Daoy (cell line): ENCODE measurements at regions not wholly inside any gene's neighbourhood (a gene's known extent, or its start where the extent isn't known, plus 50 kb on each side); places are given as distances from the start of the nearest gene placed in this dataset.
A peak's percentile ranks its signal among the peaks of the same experiment; 100 is the strongest.

Source experiments
- DNase-seq: peaks from one replicate; pipeline ENCODE4 v3.0.0-alpha.2; 2015; ENCODE audit warnings: low read depth

DNA sequence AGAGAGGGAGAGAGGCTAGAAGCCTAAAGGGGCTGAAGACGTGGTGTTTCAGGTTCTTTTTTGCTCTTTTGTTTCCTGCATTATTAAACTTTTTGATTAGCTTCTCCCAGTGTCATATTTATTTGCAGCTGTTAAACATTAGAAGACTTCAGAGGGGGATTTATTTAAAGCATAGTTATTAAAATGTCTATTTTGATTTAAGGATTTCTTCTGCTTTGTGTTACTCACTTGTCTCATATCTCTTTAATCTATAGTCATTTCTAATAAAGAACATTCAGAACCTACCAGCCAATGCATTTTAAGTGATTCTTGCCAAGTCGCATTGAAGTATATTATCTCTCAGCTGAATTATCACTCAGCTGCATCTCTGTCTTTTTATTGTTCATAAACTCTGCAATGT is 152.0 kb upstream of the DYRK2 start:
- DNase-seq, result no peak

DNA sequence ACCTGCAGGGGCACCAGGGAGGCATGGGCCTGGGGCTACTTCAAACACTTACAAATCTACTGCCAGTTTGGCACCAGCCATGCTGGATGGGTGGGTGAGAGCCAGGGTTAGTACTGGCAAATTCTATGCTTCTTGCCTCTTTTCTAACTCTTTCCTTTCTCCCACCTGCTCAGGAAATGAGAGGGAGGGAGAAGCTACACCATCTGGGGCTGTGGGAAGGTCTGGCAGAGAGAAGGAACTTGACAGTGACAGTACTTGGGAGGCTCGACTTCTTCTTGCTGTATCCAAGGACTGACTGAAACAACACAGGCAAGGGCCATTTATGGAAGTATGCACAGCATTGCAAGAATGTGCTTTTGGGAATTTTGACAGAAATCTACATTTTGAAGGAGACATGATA is 149.6 kb upstream of the DYRK2 start:
- DNase-seq, result no peak

DNA sequence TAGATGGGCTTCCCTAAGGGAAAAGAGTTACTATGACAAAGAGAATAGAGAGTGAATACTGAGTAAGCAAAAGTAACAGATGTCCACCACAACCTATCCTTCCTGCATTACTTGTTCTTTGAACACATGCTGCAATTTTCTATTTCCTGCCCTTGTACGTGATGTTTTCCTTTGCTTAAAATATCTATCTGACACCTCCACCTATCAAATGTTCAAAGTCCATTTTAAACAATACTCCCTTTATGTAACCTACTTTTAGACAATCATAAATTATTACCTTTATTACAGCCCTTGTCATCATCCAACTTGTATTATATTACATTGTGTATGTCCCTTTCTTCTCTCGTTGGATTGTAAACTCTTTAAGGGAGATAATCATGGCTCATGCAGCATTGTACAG is 147.2 kb upstream of the DYRK2 start:
- DNase-seq, result no peak

DNA sequence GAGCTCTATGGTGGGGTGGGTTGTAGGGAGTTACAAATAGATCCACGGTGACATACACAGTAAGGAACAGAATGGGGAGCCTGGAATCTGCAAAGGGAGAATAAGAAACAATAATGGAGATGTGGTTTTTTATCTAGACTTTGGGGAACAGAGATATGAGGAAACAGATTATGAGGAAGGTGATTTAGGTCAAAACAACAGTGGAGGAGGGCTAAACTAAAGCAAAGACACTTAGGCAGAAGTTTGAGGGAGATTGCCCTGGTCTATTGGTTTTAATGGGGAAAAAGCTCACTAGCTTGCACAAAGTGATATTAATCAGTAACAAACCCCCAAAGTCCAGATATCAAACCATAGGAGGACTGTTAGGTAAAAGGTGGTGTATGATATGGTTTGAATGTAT is 144.5 kb upstream of the DYRK2 start:
- no peak for DNase-seq

DNA sequence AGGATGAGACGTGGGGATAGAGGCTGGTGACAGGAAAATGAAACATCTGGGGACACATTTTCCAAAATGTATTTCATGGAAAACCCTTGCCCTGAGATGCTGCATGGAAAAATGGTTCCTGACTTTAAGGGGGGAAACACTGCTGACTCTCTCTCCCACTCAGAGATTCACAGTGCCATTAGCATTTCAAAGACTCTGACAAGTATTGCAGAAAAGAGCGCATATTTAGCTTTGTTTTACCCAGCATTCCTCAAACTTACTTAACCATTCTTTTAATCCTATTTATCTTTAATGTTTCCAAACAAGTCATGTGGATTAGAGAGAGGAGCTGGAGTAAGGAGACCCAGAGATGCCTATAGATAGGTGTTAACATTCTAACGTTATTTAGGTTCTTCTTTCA is 141.8 kb upstream of the DYRK2 start:
- no peak for DNase-seq

DNA sequence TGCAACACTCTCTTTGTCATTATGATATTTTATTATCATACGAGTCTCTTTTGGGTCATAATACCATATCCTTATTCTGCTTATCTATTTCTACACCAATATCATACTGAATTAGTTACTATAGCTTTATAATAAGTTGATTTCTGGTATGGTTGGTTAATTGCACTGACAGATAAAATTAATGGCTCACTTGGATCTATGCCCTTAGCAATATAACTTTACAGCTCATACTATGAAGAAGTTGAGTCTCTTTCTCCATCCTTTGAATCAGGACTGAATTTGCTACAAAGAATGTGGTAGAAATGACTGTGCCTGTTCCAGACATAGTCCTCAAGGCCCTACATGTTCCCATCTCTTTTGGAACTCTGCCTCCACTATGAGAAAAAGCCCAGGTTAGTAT is 139.7 kb upstream of the DYRK2 start:
- no peak for DNase-seq

DNA sequence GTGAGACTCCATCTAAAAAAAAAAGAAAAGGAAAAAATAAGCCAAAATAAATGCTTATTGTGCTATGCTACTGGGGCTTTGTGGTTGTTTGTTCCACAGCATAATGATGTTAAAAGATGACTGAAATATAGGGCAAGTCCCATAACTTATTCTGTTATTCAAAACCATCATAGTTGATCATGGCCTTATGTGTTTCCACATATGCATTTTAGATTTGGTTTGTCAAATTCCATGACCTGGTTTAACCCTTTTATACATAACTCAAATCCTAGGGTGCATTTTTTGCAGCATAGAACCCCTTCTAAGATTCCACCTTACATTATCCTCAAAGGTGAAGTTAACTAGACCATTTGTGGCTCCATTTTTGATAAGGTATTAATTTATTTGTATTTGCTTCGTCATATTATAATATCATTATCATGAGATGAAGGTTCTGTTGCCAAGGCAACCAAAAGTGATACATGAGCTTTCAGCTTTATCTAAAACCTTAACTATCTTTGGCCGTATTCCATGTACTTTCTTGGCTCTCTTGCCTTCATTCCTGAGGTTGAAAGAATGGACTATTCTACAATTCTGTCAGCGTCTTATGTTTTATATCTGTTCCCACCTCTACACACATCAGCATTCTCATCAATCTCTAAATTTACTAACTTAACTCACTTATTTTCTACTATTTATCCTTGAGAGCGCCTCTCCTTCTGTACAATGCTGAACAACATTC is 138.7 kb upstream of the DYRK2 start:
- DNase-seq, result no peak

DNA sequence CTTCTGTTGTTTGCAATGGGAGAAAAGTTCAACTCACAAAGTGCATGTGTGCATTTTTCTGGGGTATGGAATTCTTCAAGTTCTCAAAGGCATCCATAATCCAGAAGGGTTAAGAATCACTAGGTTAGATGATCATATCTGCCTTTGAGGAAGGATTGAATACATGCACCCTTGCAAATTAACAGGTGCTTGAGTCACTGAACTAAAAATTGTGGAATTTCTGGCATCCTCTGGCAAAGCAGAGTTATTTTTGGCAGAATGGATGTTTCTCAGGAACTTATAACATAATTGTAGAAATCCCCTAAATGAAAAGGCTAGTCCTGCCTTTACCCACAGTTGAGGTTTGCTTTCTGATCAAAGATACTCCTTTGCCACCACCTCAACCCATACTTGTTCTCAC is 136.5 kb upstream of the DYRK2 start:
- no peak for DNase-seq

DNA sequence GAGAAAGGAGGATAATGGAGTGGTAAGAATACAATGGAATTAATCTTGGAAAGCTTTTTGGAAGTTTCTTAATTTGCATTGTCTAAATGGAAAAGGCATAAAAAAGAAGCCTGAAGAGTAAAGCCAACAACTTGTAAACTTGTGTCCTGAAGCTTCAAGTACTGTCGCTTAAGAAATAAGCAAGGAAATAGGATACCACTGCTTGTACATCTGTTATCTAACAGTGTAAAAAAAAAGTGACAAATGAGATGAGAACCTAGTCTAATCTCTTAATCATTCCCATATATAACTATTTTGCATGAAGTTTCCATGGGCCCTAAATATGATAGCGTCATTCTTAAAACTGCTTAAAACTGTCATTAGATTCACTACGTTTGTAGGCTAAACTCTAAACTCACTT is 134.0 kb upstream of the DYRK2 start:
- no peak for DNase-seq

DNA sequence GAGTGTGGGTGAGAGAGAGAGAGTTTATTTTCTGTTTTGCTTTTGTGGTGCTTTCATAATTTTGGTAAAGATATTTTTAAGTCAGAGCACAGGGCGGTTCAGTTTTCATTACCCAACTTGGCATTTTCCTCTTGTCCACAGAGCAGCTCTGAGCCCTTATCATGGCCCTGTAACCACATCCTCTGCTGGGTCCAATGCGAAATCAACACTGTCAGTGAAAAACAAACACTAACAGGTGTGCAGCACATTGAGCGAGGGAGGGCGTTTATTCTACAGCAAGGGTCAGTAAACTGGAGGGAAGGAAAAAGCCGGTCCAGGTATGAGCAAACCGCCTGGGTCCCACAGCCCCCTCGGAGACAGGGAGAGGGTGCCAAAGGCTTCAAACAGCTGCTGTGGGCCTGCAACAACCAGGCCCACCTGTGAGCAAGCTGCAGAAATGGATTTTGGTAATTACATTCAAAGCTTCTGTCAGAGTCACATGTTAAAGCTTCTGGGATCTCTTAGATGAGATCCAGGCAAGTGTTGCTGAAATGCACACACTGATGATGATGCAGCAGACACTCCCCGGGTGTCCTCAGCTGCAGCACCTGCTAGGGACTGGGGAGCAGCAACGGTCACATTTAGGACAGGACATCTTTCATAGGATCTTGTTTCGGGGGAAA is 132.7 kb upstream of the DYRK2 start:
- DNase-seq, result peak; percentile 64

DNA sequence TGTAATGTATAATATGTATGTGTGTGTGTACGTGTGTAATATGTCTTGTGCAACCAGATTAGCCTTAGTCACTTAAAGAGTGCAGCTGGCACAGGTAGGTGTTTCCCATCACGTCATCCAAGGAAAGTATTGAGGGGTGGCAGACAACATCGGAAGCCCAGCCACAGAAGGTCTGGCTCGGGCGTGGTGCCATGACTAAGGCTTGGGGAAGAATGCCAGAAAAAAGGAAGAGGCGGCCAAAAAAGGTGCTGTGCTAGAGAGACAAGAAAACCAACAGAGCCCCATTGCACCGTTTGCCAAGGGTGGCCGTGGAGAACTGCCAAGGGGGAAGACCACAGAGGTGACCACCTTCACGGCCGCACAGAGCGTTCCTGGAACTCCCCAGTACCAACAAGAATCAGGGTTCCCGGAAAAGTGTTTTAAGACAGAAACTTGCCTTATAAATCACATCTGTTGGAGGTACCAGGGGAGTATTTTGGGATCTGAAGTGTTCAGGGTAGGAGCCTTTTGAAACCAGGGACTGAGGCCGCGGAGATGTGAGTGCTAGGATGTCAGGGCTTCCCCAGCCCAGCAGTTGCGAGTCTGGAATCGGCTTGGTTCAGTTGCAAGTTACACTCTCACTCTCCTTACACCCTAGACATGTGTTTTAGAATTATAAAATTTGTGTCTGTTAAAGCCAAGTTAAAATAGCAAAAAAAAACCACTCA is 131.2 kb upstream of the DYRK2 start:
- peak; percentile 87 for DNase-seq

DNA sequence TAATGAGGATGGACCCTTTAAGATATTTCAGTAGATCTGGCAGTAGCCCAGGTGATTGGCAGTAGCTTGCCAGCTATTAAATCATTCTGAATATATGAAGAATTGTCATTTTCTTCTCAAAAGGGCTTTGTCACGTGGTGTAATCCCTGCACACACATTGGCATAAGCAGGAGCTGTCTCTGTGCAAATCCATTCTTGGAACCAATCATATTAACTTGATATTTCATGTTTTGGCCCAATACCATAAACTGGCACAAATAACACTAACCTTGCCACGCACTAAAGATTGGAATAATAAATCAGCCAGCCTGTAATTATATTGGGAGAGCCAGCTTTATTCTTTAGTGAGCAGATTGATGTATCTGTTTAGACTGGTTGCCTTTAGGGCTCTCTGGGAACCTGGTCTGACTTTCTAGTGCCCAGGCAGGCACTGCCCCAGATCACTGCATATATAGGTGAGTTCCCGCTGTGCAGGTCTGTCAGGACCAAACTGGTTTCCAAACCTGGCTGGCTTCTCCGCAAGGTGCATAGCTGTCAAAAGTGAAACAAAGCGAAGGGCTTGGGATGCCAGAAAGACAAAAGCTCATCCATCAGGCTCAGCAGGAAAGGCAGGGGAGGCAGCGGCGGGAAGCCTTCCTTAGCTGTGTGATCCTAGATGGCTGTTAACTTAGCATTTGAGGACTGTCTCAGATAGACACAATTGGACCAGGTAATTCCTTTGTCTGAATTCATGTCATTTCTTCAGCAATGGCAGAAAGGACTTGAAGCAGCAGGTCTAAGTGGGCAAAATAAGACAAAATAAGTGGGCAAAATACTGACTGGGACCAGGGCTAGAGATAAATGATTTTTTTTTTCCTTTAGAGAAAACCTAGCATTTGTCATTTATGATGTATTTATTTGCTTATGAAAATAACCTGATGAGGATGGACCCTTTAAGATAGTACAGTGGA is 128.8 kb upstream of the DYRK2 start:
- DNase-seq, result no peak

DNA sequence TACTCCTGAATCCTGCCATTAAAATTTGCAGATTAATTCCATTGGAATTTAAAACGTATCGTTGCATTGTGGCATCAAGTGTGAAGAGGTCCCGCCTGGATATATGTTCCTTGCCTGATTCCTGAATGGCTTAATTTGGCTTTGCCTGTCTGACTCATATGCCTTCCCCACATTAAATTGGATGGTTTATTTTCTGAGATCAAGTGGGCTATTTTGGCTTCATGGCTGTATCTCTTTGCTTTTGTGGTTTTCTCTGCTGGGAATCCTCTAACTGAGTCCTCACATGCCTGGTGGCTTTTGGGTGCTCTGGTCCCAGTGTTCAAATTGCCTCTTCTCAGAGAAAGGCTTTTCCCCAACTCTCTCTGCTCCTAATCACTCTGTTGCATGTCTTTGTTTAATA is 127.9 kb upstream of the DYRK2 start:
- peak; percentile 60 for DNase-seq

DNA sequence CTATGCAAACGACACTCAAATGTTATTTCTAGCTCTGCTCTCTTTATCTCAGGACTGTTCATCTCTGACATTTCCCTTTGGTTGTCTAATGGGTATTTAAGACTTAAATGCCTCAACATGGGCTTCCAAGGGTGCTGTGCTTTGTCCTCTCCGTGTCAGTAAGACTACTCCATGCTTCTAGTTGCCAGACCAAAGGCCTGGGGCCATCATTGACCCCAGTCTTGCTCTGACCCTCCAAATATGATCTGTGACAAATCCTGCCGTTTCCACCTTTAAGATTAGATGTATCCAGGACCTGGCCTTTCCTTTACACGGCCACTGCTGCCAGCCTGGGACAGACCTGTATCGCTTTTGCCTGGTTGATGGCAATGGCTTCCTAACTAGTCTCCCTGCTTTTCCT is 126.3 kb upstream of the DYRK2 start:
- no peak for DNase-seq

DNA sequence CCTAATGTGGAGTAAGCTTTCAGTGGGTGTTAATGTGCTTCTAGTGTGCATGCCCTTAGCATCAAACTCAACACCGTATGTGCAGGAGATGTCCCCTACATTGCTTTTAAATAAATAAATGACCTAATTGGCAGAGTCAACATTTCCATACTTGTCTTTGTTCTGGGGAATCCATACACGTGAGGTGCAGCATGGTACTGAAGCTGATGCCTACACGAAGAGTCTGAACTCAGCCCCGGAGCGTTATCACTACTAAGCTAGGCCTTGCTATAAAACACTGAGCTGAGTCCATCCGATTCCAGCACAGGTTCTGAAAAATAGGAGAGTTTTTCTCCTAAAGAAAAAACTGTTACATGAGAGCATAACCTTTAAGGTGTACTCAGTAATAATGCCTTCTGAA is 125.0 kb upstream of the DYRK2 start:
- no peak for DNase-seq

DNA sequence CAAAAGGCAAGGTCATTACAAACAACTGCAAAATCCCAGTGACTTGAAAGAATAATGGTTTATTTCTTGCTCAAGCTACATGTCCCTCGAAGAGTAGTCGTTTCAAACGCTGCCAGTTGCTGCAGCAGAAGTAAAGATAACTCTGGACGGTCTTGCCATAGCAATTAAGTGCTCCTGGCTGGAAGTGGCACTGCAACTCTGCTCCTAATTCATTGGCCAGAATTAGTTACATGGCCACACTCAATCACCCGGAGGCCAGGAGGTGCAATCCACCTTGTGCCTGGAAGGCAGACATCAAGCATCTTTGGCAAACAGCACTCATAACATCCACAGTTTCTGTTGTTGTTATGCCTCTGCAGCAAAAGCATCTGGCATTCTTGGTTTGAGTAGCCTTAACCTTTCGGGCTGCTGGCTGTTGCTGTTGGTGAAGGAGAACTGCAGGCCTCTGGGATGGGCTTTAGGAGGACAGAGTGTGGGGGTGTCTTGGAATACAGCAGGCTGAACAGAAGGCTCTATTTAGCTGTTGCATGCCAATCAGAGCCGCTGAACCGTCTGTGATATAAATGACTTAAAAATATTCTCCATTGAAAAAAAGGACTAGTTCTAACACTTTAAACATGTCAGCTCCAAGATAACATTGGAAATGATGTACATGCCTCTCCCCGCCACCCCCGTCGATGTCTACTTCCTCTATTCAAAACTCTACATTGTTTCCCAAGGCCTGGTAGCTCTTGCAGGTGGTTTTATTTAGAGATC is 123.5 kb upstream of the DYRK2 start:
- no peak for DNase-seq

DNA sequence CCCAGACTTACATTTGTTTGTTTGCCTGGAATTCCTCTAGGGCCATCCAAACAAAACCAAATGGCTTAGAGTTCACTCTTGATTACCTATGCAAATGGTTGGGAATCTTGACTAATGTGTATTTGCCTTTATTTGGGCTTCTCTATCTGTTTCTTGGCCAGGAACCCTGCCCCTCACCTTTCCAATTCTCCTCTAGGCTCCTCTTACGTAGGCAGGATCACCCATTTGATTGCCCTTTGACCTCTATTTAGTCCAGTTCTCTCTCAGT is 123.0 kb upstream of the DYRK2 start:
- DNase-seq, result no peak

DNA sequence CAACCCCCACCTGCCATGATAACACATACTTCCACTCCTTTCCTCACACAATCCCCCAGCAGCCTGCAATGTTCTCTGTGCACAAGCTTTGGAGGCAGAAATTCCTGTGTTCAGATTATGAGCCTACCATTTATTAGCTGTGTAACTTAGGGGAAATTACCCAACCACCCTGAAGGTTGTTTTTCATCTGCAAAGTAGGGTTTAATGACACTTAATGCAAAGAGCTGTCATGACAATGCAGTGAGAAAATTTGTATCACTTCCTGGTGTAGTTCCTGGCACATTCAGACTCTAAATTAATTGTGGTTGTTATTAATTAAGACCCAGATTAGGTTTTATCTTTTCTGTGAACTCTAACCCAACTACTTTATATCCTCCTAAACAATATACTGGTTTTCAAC is 122.4 kb upstream of the DYRK2 start:
- no peak for DNase-seq

DNA sequence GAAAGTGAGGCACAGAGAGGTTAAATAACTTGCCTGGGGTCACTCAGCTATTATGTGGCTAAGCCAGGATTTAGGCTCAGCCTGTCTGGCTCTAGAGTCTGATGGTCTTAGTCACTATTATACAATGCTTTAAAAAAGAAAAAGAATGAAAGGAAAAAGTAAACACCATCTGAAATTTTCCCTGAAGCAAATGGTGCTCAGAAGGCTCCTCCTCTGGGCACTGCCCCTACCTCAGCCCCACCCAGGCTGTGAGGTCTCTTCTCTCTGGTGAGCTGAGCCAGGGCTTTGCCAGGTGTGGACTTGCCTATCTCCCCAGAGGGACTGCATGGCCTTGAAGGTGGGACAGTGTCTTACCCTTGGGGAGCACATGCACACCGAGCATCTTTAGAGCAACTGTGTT is 117.5 kb upstream of the DYRK2 start:
- DNase-seq, result peak; percentile 21

DNA sequence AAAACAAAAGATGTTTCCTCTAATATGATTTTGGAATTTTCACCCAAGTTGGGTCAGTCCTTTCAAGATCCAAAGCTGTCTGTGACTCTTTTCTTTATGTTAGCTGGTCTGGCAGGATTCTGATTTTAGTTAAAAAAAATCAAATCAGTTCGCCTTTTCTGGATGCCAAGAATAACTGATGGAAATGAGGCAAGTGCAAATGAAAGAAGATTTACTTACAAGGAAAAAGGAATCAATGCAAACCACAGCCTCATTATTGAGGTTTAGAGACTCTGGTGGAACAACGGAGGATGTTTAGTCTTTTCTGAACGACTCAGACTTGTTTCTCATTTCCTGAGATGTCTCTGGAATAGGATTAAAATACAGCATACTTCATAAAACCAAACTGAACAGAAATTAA is 117.0 kb upstream of the DYRK2 start:
- peak; percentile 41 for DNase-seq

DNA sequence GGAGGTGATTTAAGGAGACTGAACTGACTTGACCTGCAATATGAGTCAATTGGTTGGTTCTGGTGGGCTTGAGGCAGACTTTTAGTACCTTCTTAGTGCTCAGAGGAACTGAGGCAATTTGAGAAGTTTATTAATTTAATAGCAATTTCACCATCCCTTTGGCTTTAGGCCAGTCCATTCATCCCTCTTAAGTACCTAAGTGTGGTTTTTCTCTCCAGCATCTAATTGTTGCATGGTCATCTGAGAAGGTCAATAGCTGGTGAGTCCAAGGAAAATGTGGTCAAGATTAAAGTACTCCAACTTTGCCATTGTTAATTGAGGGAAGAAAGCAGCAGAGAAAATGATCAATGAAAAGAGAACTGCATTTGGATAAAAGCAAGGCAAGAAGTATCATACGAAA is 115.4 kb upstream of the DYRK2 start:
- DNase-seq, result no peak

DNA sequence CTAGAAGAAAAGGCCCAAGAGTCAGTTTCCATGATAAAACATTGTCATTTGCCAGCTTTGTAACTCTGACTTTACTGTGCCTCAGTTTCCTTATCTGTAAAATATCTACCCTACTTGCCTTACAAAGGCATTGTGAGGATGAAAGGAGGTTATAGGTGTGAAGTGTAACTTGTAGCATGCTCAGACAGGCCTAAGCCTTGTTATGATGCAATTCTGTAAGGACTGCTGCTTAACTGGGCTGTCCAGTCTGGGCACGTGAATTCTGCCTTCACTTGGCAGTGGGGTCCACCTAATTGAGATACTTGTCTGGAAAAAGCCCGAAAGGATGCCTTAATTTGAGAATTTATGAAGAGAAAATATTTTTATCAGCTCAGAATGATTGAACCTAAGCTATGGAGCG is 114.5 kb upstream of the DYRK2 start:
- no peak for DNase-seq
